K562 (cell line): ENCODE measurements at regions not wholly inside any gene's neighbourhood (a gene's known extent, or its start where the extent isn't known, plus 50 kb on each side); places are given as distances from the start of the nearest gene placed in this dataset.

ENCODE experiments used
- ATAC-seq: fragments of 200-7000 bp; cut with Tn5 transposase; 3 replicates; pipeline ENCODE4 v1.9.1; 2020; ENCODE audit warnings: moderate library complexity
- BruUV-seq: library from RNA; stranded (reverse); fragments of 400-500 nt; replicated peaks from 2 replicates; lab custom pipeline; 2021; lab: Mats Ljungman, UMichigan
- CTCF ChIA-PET: fragments of 300-600 bp; formaldehyde crosslinking; extraction: SDS; loops from one replicate; lab custom pipeline; 2021; ENCODE audit warnings: low intra/inter-chr PET ratio; lab: Yijun Ruan, JAX
- POLR2A ChIA-PET: fragments of 300-600, 350-650 bp; sonication (Branson Sonifier 250); formaldehyde crosslinking; extraction: SDS; loops from one replicate; lab custom pipeline; 2021; ENCODE audit warnings: antibody characterized with exemption, inconsistent platforms; lab: Yijun Ruan, JAX
- DNase-seq, 4 experiments: peaks; one replicate each; pipeline versions ENCODE4 v3.0.0 to v3.0.0-alpha.2; 2011 to 2018; ENCODE audit warnings: low spot score in 3 of 4, mixed read lengths in 3 of 4; ENCODE audit errors: extremely low read depth in 1 of 4
- FAIRE-seq: peaks from 2 replicates; lab custom pipeline; 2011; peaks lifted over from hg19 to GRCh38; lab: Jason Lieb, UNC
- H2AFZ ChIP-seq: 2 replicates; pipeline ENCODE4 v1.6.0; 2011; ENCODE audit warnings: low read depth, low read length, control low read depth, inconsistent platforms
- H3K27ac ChIP-seq: fragments of 200-600 bp; 3 replicates; pipeline ENCODE4 v1.8.0; 2011; ENCODE audit warnings: low read depth, mild to moderate bottlenecking, control low read depth, inconsistent platforms, low read length, moderate library complexity, mixed read lengths; ENCODE audit errors: extremely low read depth
- H3K27me3 ChIP-seq, 2 experiments: fragments of 300-600 bp in 1 of 2; 2 replicates in 1 of 2; 3 replicates in 1 of 2; pipeline versions ENCODE4 v1.6.0 to v1.8.0; 2011; ENCODE audit warnings: inconsistent platforms in 2 of 2, low read length in 2 of 2, mild to moderate bottlenecking in 1 of 2, mixed read lengths in 1 of 2, moderate library complexity in 1 of 2; ENCODE audit not compliant: control insufficient read depth in 2 of 2, insufficient read depth in 2 of 2
- H3K36me3 ChIP-seq: fragments of 300-600 bp; 3 replicates; pipeline ENCODE4 v1.8.0; 2011; ENCODE audit warnings: mild to moderate bottlenecking, low read length, inconsistent platforms; ENCODE audit not compliant: control insufficient read depth, insufficient read depth
- H3K4me1 ChIP-seq, 2 experiments: fragments of 200-600 bp in 1 of 2; replicated peaks in 1 of 2; 2 replicates in 1 of 2; 3 replicates in 1 of 2; pipeline versions ENCODE4 v1.5.1 to v1.8.0; 2011; ENCODE audit warnings: inconsistent platforms in 2 of 2, low read length in 2 of 2, mild to moderate bottlenecking in 1 of 2, mixed read lengths in 1 of 2, moderate library complexity in 1 of 2; ENCODE audit not compliant: control insufficient read depth in 2 of 2, insufficient read depth in 2 of 2
- H3K4me2 ChIP-seq: 2 replicates; pipeline ENCODE4 v1.6.1; 2011; ENCODE audit warnings: low read length, control low read depth, inconsistent platforms, mixed read lengths; ENCODE audit not compliant: insufficient read depth
- H3K4me3 ChIP-seq: fragments of 200-600 bp; sonication (generic), shearing (Covaris generic); 2 replicates; pipeline ENCODE4 v1.5.1; 2016; ENCODE audit warnings: control low read depth, inconsistent platforms
- H3K79me2 ChIP-seq: fragments of 200-600 bp; 3 replicates; pipeline ENCODE4 v1.8.0; 2011; ENCODE audit warnings: low read length, inconsistent platforms; ENCODE audit not compliant: control insufficient read depth, insufficient read depth
- H3K9ac ChIP-seq, 2 experiments: 2 replicates each; pipeline versions ENCODE4 v1.6.0 to v1.6.1; 2011; ENCODE audit warnings: low read depth in 2 of 2, low read length in 2 of 2, control low read depth in 1 of 2, inconsistent platforms in 1 of 2, mild to moderate bottlenecking in 1 of 2, mixed read lengths in 1 of 2; ENCODE audit not compliant: insufficient read depth in 1 of 2
- H3K9me1 ChIP-seq: one replicate; pipeline ENCODE4 v1.6.0; 2011; ENCODE audit warnings: inconsistent platforms, mild to moderate bottlenecking, low read length, moderate library complexity; ENCODE audit not compliant: control insufficient read depth, insufficient read depth
- H3K9me3 ChIP-seq: replicated peaks from 2 replicates; pipeline ENCODE4 v1.5.1; 2011; ENCODE audit warnings: low read depth, low read length, inconsistent platforms; ENCODE audit not compliant: control insufficient read depth, insufficient read depth
- H4K20me1 ChIP-seq: replicated peaks from 2 replicates; pipeline ENCODE4 v1.6.1; 2011; ENCODE audit warnings: low read length, inconsistent platforms, mixed read lengths; ENCODE audit not compliant: control insufficient read depth, insufficient read depth
- BDP1 ChIP-seq: IDR thresholded peaks from 3 replicates; pipeline ENCODE4 v1.6.1; 2011; ENCODE audit not compliant: insufficient read length, insufficient read depth
- BRCA1 ChIP-seq, 2 experiments: fragments of 450-650 bp in 1 of 2; sonication (generic) in 1 of 2; formaldehyde crosslinking in 1 of 2; IDR thresholded peaks; 2 replicates each; pipeline versions ENCODE4 v1.5.0 to v1.6.1; 2017 to 2020; ENCODE audit warnings: mild to moderate bottlenecking in 1 of 2, missing genetic modification reagents in 1 of 2
- CAMTA2 ChIP-seq: fragments of 250-450 bp; sonication (Bioruptor Pico); conservative IDR thresholded peaks from 2 replicates; pipeline ENCODE4 v1.5.1; 2022
- CBX8 ChIP-seq: fragments of 200-600 bp; sonication (generic); IDR thresholded peaks from 2 replicates; pipeline ENCODE4 v1.6.1; 2012; ENCODE audit warnings: borderline replicate concordance, mixed run types, low read depth, mild to moderate bottlenecking, moderate library complexity, mixed read lengths, low read length, control low read depth, inconsistent platforms; ENCODE audit not compliant: poor library complexity, severe bottlenecking; ENCODE audit errors: extremely low read depth
- ETV6 ChIP-seq, 3 experiments: fragments of 150-350 bp in 1 of 3; sonication (generic) in 1 of 3; formaldehyde crosslinking in 1 of 3; IDR thresholded peaks; 2 replicates each; pipeline versions ENCODE4 v1.6.1 to v1.8.0; 2014 to 2022; ENCODE audit warnings: borderline replicate concordance in 2 of 3, low read depth in 2 of 3, antibody characterized with exemption in 1 of 3, low read length in 1 of 3, mild to moderate bottlenecking in 1 of 3, missing genetic modification reagents in 1 of 3
- PHTF2 ChIP-seq: fragments of 250-450 bp; sonication (Bioruptor Pico); IDR thresholded peaks from 2 replicates; pipeline ENCODE4 v1.5.0; 2021; ENCODE audit warnings: mild to moderate bottlenecking
- SOX6 ChIP-seq: fragments of 450-650 bp; IDR thresholded peaks from 2 replicates; pipeline ENCODE4 v1.6.1; 2014; ENCODE audit warnings: mild to moderate bottlenecking
- ZNF253 ChIP-seq: fragments of 250-450 bp; sonication (Bioruptor Pico); conservative IDR thresholded peaks from 2 replicates; pipeline ENCODE4 v1.6.1; 2021; ENCODE audit warnings: mild to moderate bottlenecking
- WGBS: fragments of 100-300 bp; shearing (Covaris generic); methylation state at CpG from one replicate; pipeline ENCODE4 v1.1.6; 2016; ENCODE audit warnings: low coverage, mixed read lengths; ENCODE audit not compliant: insufficient coverage; ENCODE audit errors: missing lambda C conversion rate; 5-methylcytosine and 5-hydroxymethylcytosine counted together
- in situ Hi-C: fragments of 300-500 bp; cut with MboI; formaldehyde crosslinking; loops from 4 replicates; pipeline ENCODE4 v1.15.0; 2018; ENCODE audit warnings: inconsistent platforms, mixed read lengths
- intact Hi-C: fragments of 100-400 bp; cut with micrococcal nuclease; formaldehyde crosslinking; loops from 2 replicates; pipeline ENCODE4 v1.14.2; 2022
- TF ChIP-seq, protein P1 (sequence below): fragments of 250-450 bp; sonication (Bioruptor Pico); IDR thresholded peaks from 2 replicates; pipeline ENCODE4 v1.8.0; 2022; ENCODE audit warnings: inconsistent platforms

DNA sequence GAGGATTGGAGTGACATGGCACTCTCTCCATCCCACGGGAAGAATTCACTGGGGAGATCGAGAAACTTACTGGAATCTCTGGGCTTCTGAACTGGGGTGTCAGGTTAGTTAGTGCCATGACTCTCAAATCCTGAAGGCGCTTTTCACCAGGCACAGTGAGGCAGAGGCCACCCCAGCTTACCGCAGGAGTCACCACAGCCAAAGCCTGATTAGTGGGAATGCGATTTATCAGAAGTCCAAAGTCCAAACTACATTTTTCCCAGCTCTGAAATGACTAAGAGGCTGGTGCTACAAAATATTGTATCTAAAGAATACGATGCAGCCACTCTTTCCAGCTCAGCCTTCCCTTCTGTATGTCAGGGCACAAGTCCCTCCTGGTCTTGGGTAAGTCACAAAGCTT is 334.8 kb upstream of the SHH start:
- H4K20me1 ChIP-seq: no peaks in the 10 kb centered on the region
- BruUV-seq: no TSS peak
- no peaks in the 10 kb centered on the region for H3K9me3 ChIP-seq
- intact Hi-C loops (no loop called here), in situ Hi-C loops (no loop called here)
- no peak overlapping the region for H3K4me3 ChIP-seq
- peaks cover 49 to 74% of the 10 kb centered on the region in 2 experiments for H3K27me3 ChIP-seq
- ATAC-seq (no peak), DNase-seq (no peak), FAIRE-seq (no peak)
- no peaks in the 10 kb centered on the region for H3K79me2 ChIP-seq
- no peak overlapping the region for H2AFZ ChIP-seq
- no peaks in the 10 kb centered on the region for H3K9me1 ChIP-seq
- POLR2A ChIA-PET: interaction anchor here (0.5 to 1.2 kb wide), 5 partner anchors 18 to 704 kb away, joined by 3 to 5 read pairs (median 3); no protein-coding TSS in a partner anchor
- H3K9ac ChIP-seq: no peak overlapping the region
- H3K36me3 ChIP-seq: no peaks in the 10 kb centered on the region
- TF ChIP-seq CAMTA2 (CRISPR knock-in tag) (no peak), CBX8 (no peak), BDP1 (no peak), SOX6 (no peak), BRCA1 (IDR thresholded peaks at IDR 0.05) (no peak), BRCA1 (CRISPR knock-in tag; IDR thresholded peaks at IDR 0.05) (no peak), PHTF2 (CRISPR knock-in tag) (no peak), ZNF253 (CRISPR knock-in tag) (no peak), ETV6 (IDR thresholded peaks at IDR 0.05; ENCODE audit: borderline replicate concordance in 1 of 2, low read depth in 2 of 2, low read length in 1 of 2) (no peak), ETV6 (CRISPR knock-in tag; IDR thresholded peaks at IDR 0.05; ENCODE audit: borderline replicate concordance) (no peak)
- TF ChIP-seq, protein P1, sequence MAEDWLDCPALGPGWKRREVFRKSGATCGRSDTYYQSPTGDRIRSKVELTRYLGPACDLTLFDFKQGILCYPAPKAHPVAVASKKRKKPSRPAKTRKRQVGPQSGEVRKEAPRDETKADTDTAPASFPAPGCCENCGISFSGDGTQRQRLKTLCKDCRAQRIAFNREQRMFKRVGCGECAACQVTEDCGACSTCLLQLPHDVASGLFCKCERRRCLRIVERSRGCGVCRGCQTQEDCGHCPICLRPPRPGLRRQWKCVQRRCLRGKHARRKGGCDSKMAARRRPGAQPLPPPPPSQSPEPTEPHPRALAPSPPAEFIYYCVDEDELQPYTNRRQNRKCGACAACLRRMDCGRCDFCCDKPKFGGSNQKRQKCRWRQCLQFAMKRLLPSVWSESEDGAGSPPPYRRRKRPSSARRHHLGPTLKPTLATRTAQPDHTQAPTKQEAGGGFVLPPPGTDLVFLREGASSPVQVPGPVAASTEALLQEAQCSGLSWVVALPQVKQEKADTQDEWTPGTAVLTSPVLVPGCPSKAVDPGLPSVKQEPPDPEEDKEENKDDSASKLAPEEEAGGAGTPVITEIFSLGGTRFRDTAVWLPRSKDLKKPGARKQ (CRISPR knock-in tag): no peak
- CTCF ChIA-PET: no interaction called here
- WGBS: 0% methylated on average over 6 of the region's 6 CpGs
- H3K4me2 ChIP-seq: no peak overlapping the region
- H3K27ac ChIP-seq: no peak overlapping the region
- H3K4me1 ChIP-seq: no peaks in the 10 kb centered on the region
